ENCODE measurements at regions not wholly inside any gene's neighbourhood (a gene's known extent, or its start where the extent isn't known, plus 50 kb on each side); places are given as distances from the start of the nearest gene placed in this dataset.

DNA sequence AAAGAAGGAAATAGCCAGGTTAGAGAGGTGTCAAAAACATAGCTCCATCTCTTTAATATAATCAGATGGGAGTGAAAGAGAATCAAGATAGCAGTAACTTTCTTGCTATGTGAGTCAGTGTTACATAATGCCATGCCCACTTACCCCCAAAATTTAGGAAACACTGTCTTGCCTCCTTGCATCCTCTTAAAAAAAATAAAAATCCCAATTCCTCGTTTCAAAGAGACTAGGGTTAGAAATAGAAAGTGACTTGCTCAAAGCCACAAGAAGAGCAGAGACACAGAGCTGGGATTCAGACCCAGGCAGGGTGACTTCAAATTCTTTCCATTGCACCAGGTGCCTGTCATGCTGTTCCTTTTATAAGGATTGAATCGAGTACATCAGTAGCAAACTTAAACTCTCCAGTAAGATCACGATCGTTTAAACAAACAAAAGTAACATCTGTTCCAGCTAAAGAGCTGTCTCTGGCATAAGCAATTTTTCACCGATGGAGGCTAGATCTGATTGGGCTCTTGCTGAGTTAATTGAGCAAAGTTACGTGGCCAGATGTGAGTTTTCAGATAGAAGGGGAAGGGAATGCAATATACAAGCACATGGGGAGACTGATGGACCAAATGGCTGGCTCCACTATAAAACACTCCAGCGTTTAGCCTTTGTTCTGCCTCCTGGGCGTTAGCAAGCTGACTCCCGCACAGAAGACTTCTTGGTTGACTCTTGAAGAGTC, 176.9 kb downstream of the PALM2AKAP2 start:
- Histone ChIP-seq H3K27ac (ENCODE audit: low read depth, low read length) (no peak overlapping the region), H3K9ac (ENCODE audit: low read length) (no peak overlapping the region), H3K27me3 (ENCODE audit: control insufficient read depth in 1 of 2, insufficient read depth in 2 of 2, low read length in 2 of 2) (no peaks in the 10 kb centered on the region), H3K9me3 (ENCODE audit: low read length) (no peaks in the 10 kb centered on the region), H3K4me3 (ENCODE audit: low read depth in 1 of 2, low read length in 2 of 2) (no peak overlapping the region), H3K36me3 (ENCODE audit: insufficient read depth, low read length) (no peaks in the 10 kb centered on the region), H3K4me1 (ENCODE audit: insufficient read depth, low read length) (no peaks in the 10 kb centered on the region)

DNA sequence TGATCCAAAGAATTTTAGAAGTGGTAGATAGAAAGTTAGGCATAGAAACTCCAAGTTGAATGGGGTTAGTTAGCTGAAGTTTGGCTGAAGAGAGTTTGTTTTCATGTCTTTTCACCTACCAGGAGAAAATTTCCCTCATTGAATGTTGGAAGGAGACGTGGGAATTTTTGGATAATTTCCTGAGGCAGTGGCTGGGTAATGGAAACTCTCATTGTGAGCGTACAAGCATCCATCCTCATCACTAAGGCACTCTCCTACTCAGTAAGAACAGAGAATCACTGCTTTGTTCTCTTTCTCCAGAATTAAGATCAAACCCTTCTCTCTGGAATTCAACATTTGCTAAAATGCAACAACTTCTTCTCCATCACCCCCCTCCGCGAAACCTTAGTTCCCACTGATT, 179.7 kb downstream of the PALM2AKAP2 start:
- no peak overlapping the region for H3K27ac ChIP-seq (ENCODE audit: low read depth, low read length)
- H3K9ac ChIP-seq (ENCODE audit: low read length) = no peak overlapping the region
- H3K27me3 ChIP-seq (ENCODE audit: control insufficient read depth in 1 of 2, insufficient read depth in 2 of 2, low read length in 2 of 2) = no peaks in the 10 kb centered on the region
- H3K36me3 ChIP-seq (ENCODE audit: insufficient read depth, low read length) = no peaks in the 10 kb centered on the region
- no peak overlapping the region for H3K4me3 ChIP-seq (ENCODE audit: low read depth in 1 of 2, low read length in 2 of 2)
- H3K9me3 ChIP-seq (ENCODE audit: low read length) = no peaks in the 10 kb centered on the region
- no peaks in the 10 kb centered on the region for H3K4me1 ChIP-seq (ENCODE audit: insufficient read depth, low read length)

DNA sequence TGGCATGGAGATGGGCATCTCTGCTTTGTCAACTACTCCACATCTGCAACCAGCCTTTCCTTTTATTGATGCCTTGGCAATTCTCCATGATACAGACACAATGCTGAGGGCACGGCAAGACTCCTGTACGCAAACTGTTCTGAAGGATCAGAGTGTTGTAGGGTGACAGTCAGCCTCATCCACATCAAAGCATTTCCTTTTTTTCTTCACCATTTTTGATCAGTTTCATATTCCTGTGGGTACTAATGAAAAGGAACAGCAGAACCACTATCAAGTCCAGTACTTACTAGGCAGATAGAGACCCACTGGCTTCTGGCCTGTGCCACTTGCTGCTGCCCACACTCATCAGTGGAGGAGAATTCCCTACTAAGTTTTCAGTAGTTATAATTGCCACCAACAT, 181.6 kb downstream of the PALM2AKAP2 start:
- Histone ChIP-seq H3K4me1 (ENCODE audit: insufficient read depth, low read length) (no peaks in the 10 kb centered on the region), H3K36me3 (ENCODE audit: insufficient read depth, low read length) (no peaks in the 10 kb centered on the region), H3K27me3 (ENCODE audit: control insufficient read depth in 1 of 2, insufficient read depth in 2 of 2, low read length in 2 of 2) (no peaks in the 10 kb centered on the region), H3K9me3 (ENCODE audit: low read length) (no peaks in the 10 kb centered on the region), H3K27ac (ENCODE audit: low read depth, low read length) (no peak overlapping the region), H3K4me3 (ENCODE audit: low read depth in 1 of 2, low read length in 2 of 2) (no peak overlapping the region), H3K9ac (ENCODE audit: low read length) (no peak overlapping the region)

DNA sequence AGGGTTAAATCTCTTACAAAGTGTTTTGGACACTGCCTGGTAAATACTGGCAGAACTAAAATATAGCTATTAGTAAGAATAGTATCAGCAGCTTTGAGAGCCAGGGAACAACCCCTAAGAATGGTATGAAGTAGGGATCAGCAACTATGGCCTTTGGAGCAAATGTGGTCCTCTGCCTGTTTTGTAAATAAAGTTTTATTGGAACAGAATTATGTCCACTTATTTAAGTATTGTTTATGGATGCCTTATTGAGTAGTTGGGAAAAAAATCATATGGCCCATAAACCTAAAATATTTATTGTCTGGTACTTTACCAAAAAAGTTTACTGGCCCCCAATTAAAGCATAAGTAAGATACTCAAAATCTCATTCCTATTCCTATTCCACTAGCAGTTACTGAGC, 182.2 kb downstream of the PALM2AKAP2 start:
- Histone ChIP-seq H3K4me1 (ENCODE audit: insufficient read depth, low read length) (no peaks in the 10 kb centered on the region), H3K9me3 (ENCODE audit: low read length) (no peaks in the 10 kb centered on the region), H3K27ac (ENCODE audit: low read depth, low read length) (no peak overlapping the region), H3K4me3 (ENCODE audit: low read depth in 1 of 2, low read length in 2 of 2) (no peak overlapping the region), H3K9ac (ENCODE audit: low read length) (no peak overlapping the region), H3K36me3 (ENCODE audit: insufficient read depth, low read length) (no peaks in the 10 kb centered on the region), H3K27me3 (ENCODE audit: control insufficient read depth in 1 of 2, insufficient read depth in 2 of 2, low read length in 2 of 2) (no peaks in the 10 kb centered on the region)

DNA sequence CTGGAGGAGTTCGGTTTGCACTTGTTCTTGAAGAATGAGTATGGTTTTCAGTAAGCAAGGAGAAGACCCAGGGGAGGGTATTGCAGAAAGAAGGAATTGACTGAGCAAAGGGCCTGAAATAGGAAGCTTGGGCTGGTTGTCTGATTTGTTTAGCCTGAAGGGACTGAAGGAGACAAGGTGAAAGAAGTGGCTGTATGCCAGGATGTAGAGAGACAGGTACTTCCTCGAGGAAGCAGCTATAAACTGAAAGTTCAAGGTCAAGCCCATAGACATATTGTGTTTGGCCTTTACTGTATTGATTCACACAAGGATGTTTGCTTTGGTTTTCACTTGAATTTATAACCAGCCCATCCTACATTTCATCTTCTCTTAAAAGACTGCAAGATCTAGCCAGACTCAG, 183.1 kb downstream of the PALM2AKAP2 start:
- no peaks in the 10 kb centered on the region for H3K9me3 ChIP-seq (ENCODE audit: low read length)
- no peaks in the 10 kb centered on the region for H3K36me3 ChIP-seq (ENCODE audit: insufficient read depth, low read length)
- H3K27me3 ChIP-seq (ENCODE audit: control insufficient read depth in 1 of 2, insufficient read depth in 2 of 2, low read length in 2 of 2) = no peaks in the 10 kb centered on the region
- no peaks in the 10 kb centered on the region for H3K4me1 ChIP-seq (ENCODE audit: insufficient read depth, low read length)
- no peak overlapping the region for H3K9ac ChIP-seq (ENCODE audit: low read length)
- no peak overlapping the region for H3K27ac ChIP-seq (ENCODE audit: low read depth, low read length)
- H3K4me3 ChIP-seq (ENCODE audit: low read depth in 1 of 2, low read length in 2 of 2) = no peak overlapping the region

DNA sequence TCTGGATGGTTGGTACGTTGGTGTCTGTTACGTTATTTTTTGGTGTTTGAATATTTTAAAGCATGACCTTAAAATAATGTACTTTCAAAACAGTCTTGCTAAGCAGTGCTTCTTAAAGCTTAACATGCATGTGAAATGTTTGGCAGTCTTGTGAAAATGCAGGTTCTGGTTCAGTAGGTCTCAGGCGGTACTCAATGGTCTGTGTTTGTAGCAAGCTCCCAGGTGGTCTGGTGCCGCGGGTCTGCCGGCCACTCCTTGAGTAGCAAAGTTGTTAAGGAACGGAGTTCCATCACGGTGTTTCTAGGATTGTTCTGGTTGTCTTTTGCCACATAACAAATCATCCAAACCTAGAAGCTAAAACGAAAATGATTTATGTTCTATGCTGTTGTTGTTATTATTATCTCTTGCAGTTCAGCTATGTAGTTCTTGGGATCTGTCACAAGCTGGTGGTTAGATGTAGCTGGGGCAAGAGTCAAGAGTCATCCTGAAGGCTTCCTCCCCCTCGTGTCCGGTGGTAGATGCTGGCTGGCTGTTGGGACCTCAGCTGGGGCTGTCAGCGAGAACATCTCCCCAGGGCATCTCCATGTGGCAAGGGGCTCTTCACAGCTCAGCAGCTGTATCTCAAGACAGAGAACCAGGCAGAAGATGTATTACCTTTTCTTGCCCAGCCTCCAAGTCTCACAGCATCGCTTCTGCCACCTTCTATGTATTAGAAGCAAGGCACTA, 186.8 kb downstream of the PALM2AKAP2 start:
- no peaks in the 10 kb centered on the region for H3K9me3 ChIP-seq (ENCODE audit: low read length)
- no peaks in the 10 kb centered on the region for H3K36me3 ChIP-seq (ENCODE audit: insufficient read depth, low read length)
- H3K4me1 ChIP-seq (ENCODE audit: insufficient read depth, low read length) = no peaks in the 10 kb centered on the region
- H3K27me3 ChIP-seq (ENCODE audit: control insufficient read depth in 1 of 2, insufficient read depth in 2 of 2, low read length in 2 of 2) = no peaks in the 10 kb centered on the region
- no peak overlapping the region for H3K4me3 ChIP-seq (ENCODE audit: low read depth in 1 of 2, low read length in 2 of 2)
- no peak overlapping the region for H3K9ac ChIP-seq (ENCODE audit: low read length)
- no peak overlapping the region for H3K27ac ChIP-seq (ENCODE audit: low read depth, low read length)

DNA sequence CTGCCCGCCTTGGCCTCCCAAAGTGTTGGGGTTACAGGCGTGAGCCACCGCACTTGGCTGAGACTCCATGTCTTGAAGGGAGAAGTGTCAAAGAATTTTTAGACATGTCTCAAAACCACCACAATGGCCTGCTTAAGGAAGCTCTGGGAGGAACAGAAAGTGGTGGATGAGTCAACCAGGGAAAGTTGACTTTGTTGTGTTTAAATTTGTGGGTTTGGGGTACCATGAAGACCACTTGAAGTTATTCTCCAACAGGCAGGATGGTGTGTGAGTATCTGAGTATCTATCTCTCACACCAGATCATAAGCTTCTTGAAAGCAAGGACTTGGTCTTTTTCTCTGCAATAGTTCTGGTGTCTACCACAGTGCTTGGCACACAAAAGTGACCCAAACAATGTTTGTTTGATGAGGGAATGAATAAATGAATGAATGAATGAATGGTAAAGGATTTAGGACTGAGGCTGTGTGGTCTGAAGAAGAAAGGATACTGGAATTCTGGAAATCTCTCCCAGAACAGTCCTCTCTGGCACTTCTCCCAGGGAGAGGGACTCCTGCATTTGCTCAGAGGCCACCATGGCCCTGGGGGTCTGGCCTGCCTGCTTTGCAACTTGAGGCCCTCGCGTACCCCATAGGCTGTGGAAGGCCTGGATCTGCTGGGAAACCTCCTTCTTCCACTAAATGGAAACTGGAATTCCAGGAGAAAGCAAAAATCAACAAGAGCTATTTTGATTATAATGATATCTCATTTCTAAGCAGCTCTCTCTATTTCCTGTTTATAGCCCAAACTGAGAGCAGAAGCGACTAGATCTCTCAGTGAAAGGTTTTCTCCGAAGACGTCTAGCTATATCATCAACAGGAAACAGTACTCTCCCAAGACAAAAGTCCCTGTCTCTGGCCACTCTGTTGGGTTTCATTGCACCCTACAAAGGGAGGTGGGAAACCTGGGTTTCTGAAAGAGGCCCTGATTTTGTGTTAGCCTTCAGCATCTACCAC, 187.9 kb downstream of the PALM2AKAP2 start:
- no peaks in the 10 kb centered on the region for H3K36me3 ChIP-seq (ENCODE audit: insufficient read depth, low read length)
- no peak overlapping the region for H3K27ac ChIP-seq (ENCODE audit: low read depth, low read length)
- H3K9ac ChIP-seq (ENCODE audit: low read length) = no peak overlapping the region
- no peaks in the 10 kb centered on the region for H3K4me1 ChIP-seq (ENCODE audit: insufficient read depth, low read length)
- no peak overlapping the region for H3K4me3 ChIP-seq (ENCODE audit: low read depth in 1 of 2, low read length in 2 of 2)
- no peaks in the 10 kb centered on the region for H3K9me3 ChIP-seq (ENCODE audit: low read length)
- H3K27me3 ChIP-seq (ENCODE audit: control insufficient read depth in 1 of 2, insufficient read depth in 2 of 2, low read length in 2 of 2) = no peaks in the 10 kb centered on the region

DNA sequence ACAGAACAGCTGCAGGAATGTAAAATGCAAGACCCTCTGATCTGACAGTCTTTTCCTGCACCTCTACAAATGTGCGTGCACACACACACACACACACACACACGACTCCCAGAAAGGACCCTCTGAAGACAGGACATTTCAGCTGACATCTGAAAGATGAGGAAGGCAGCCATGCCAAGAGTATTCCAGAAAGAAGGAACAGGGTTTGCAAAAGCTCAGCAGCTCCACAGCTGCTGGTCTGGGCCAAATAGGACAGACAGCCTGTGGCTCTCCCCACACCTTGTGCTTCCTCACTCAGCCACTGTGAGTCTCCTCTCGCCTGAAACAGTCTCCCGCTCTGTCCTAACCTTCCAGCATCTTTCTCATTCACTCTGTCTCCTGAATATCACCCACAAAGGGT, 189.0 kb downstream of the PALM2AKAP2 start:
- Histone ChIP-seq H3K9me3 (ENCODE audit: low read length) (no peaks in the 10 kb centered on the region), H3K9ac (ENCODE audit: low read length) (no peak overlapping the region), H3K36me3 (ENCODE audit: insufficient read depth, low read length) (no peaks in the 10 kb centered on the region), H3K4me1 (ENCODE audit: insufficient read depth, low read length) (no peaks in the 10 kb centered on the region), H3K27ac (ENCODE audit: low read depth, low read length) (no peak overlapping the region), H3K27me3 (ENCODE audit: control insufficient read depth in 1 of 2, insufficient read depth in 2 of 2, low read length in 2 of 2) (no peaks in the 10 kb centered on the region), H3K4me3 (ENCODE audit: low read depth in 1 of 2, low read length in 2 of 2) (no peak overlapping the region)

DNA sequence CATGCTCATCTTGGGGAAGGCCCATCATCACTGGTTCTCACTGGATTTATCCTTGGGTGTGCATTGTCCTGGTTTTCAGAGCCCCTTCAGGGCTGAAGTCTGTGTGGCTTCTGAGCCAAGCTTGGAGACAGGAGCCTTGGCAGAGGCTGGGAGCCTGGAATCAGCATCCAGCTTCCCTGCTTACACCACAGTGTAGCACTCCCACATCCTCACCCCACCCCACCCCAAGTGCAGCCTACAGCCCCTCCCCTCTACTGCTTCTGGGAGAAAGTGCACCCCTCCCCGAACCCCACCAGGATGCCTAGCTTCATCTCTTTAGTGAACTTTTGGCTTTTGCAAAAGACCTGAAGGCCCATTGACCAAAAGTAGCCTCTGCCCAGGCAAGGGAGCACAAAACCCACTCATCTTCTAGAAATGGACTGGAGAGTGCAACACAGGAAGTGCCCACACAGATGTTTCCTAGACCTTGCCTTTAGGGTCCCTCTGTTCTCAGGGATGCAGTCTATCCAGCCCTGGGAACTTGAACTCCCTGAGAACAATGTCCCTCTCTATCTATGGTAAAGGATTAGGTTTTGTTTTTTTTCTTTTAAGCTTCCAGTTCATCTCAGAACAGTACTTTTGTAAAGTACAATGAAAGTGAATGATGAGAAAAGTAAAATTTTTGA, 189.7 kb downstream of the PALM2AKAP2 start:
- H3K4me3 ChIP-seq (ENCODE audit: low read depth in 1 of 2, low read length in 2 of 2) = no peak overlapping the region
- no peaks in the 10 kb centered on the region for H3K27me3 ChIP-seq (ENCODE audit: control insufficient read depth in 1 of 2, insufficient read depth in 2 of 2, low read length in 2 of 2)
- H3K9ac ChIP-seq (ENCODE audit: low read length) = no peak overlapping the region
- no peaks in the 10 kb centered on the region for H3K9me3 ChIP-seq (ENCODE audit: low read length)
- H3K4me1 ChIP-seq (ENCODE audit: insufficient read depth, low read length) = no peaks in the 10 kb centered on the region
- no peaks in the 10 kb centered on the region for H3K36me3 ChIP-seq (ENCODE audit: insufficient read depth, low read length)
- no peak overlapping the region for H3K27ac ChIP-seq (ENCODE audit: low read depth, low read length)

DNA sequence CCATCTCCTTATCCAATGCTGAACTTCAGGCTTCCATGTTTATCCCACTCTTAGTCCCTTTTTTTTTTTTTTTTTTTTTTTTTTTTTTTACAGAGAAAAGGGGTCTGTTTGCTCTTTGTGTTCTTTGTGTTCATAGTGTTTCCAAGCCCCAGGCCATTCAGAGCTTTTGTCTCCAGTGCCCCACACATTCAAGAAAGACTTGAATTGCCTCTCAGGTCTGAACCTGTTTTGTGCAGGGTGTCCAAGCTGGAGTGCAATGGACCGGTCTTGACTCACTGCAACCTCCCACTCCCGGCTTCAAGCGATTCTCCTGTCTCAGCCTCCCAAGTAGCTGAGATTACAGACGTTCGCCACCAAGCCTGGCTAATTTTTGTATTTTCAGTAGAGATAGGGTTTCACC, 191.2 kb downstream of the PALM2AKAP2 start:
- Histone ChIP-seq H3K4me3 (ENCODE audit: low read depth in 1 of 2, low read length in 2 of 2) (no peak overlapping the region), H3K9ac (ENCODE audit: low read length) (no peak overlapping the region), H3K27me3 (ENCODE audit: control insufficient read depth in 1 of 2, insufficient read depth in 2 of 2, low read length in 2 of 2) (no peaks in the 10 kb centered on the region), H3K9me3 (ENCODE audit: low read length) (no peaks in the 10 kb centered on the region), H3K27ac (ENCODE audit: low read depth, low read length) (no peak overlapping the region), H3K36me3 (ENCODE audit: insufficient read depth, low read length) (no peaks in the 10 kb centered on the region), H3K4me1 (ENCODE audit: insufficient read depth, low read length) (no peaks in the 10 kb centered on the region)
